T-cell (primary cell): ENCODE measurements at regions not wholly inside any gene's neighbourhood (a gene's known extent, or its start where the extent isn't known, plus 50 kb on each side); places are given as distances from the start of the nearest gene placed in this dataset.

Experiments
- ATAC-seq, 4 experiments: fragments of 200-7000 bp in 3 of 4; fragments of 150-1000 bp in 1 of 4; cut with Tn5 transposase; replicated peaks in 1 of 4; 1 replicate in 3 of 4; 2 replicates in 1 of 4; pipeline ENCODE4 v1.10.0; 2021; ENCODE audit warnings: moderate library complexity in 3 of 4, mild to moderate bottlenecking in 2 of 4, moderate number of reproducible peaks in 1 of 4
- CTCF ChIA-PET, 2 donors: fragments of 300-600 bp; sonication (Branson Sonifier 250); formaldehyde crosslinking; loops; one replicate each; lab custom pipeline; 2022; ENCODE audit warnings: antibody characterized with exemption in 2 of 2; lab: Charles Lee
- POLR2A ChIA-PET, 2 donors: fragments of 300-600 bp; sonication (Branson Sonifier 250); formaldehyde crosslinking; loops; one replicate each; lab custom pipeline; 2022; ENCODE audit warnings: antibody characterized with exemption in 2 of 2; lab: Charles Lee
- DNase-seq, 35 experiments: peaks; one replicate each; pipeline versions ENCODE4 v3.0.0 to v3.0.0-alpha.2; 2013 to 2023
- H3K27ac ChIP-seq: one replicate; pipeline ENCODE4 v1.5.1; 2013; ENCODE audit warnings: low read length
- H3K27me3 ChIP-seq, 2 experiments: replicated peaks in 1 of 2; 1 replicate in 1 of 2; 2 replicates in 1 of 2; pipeline versions ENCODE4 v1.6.1 to v1.7.0; 2013; ENCODE audit warnings: low read length in 1 of 2, mixed read lengths in 1 of 2; ENCODE audit not compliant: control insufficient read depth in 2 of 2, insufficient read depth in 2 of 2; ENCODE audit errors: extremely low read depth in 1 of 2
- H3K36me3 ChIP-seq, 2 donors: 1 replicate in 1 of 2; 2 replicates in 1 of 2; pipeline versions ENCODE4 v1.6.1 to v1.7.0; 2013; ENCODE audit warnings: low read length in 1 of 2; ENCODE audit not compliant: control insufficient read depth in 2 of 2, insufficient read depth in 1 of 2; ENCODE audit errors: extremely low read depth in 1 of 2
- H3K4me1 ChIP-seq, 2 experiments: 1 replicate in 1 of 2; 2 replicates in 1 of 2; pipeline versions ENCODE4 v1.6.1 to v1.7.0; 2013; ENCODE audit warnings: low read length in 2 of 2, mixed read lengths in 1 of 2; ENCODE audit not compliant: insufficient read depth in 2 of 2, control insufficient read depth in 1 of 2; ENCODE audit errors: extremely low read depth in 1 of 2
- H3K4me3 ChIP-seq, 2 donors: 1 replicate in 1 of 2; 2 replicates in 1 of 2; pipeline versions ENCODE4 v1.5.1 to v1.7.0; 2013; ENCODE audit warnings: mild to moderate bottlenecking in 2 of 2, low read length in 1 of 2, moderate library complexity in 1 of 2; ENCODE audit not compliant: control insufficient read depth in 1 of 2; ENCODE audit errors: extremely low read depth in 1 of 2
- H3K9me3 ChIP-seq: 2 replicates; pipeline ENCODE4 v1.7.0; 2013
- H3K27ac Mint-ChIP-seq, 2 donors: one replicate each; pipeline ENCODE4 v1.8.0; 2020 to 2021; ENCODE audit warnings: mild to moderate bottlenecking in 2 of 2, mixed read lengths in 2 of 2
- H3K27me3 Mint-ChIP-seq, 2 donors: one replicate each; pipeline ENCODE4 v1.8.0; 2021 to 2022; ENCODE audit warnings: mixed read lengths in 2 of 2
- H3K36me3 Mint-ChIP-seq: one replicate; pipeline ENCODE4 v1.8.0; 2021; ENCODE audit warnings: mixed read lengths
- H3K4me1 Mint-ChIP-seq, 3 donors: one replicate each; pipeline ENCODE4 v1.8.0; 2020 to 2022; ENCODE audit warnings: mixed read lengths in 3 of 3, mild to moderate bottlenecking in 1 of 3
- H3K4me3 Mint-ChIP-seq, 3 donors: one replicate each; pipeline ENCODE4 v1.8.0; 2020 to 2022; ENCODE audit warnings: mild to moderate bottlenecking in 3 of 3, mixed read lengths in 3 of 3, moderate library complexity in 3 of 3
- H3K9me3 Mint-ChIP-seq, 3 donors: one replicate each; pipeline ENCODE4 v1.8.0; 2020 to 2022; ENCODE audit warnings: mixed read lengths in 3 of 3
- WGBS: methylation state at CpG from one replicate; pipeline ENCODE4 v1.1.5; 2013; ENCODE audit warnings: missing lambda C conversion rate; ENCODE audit not compliant: insufficient coverage; 5-methylcytosine and 5-hydroxymethylcytosine counted together

GRCh38 chr4:187179086-187180058, 455.7 kb upstream of the FAT1 start:
- Mint-ChIP-seq H3K36me3 (no peaks in the 10 kb centered on the region), H3K9me3 (peaks cover 3 to 18% (median 5%) of the 10 kb centered on the region in 3 donors), H3K27ac (no peak overlapping the region), H3K27me3 (no peaks in the 10 kb centered on the region), H3K4me3 (no peak overlapping the region), H3K4me1 (no peaks in the 10 kb centered on the region)
- 59% methylated on average over 5 of the region's 10 CpGs for WGBS
- H3K4me1 ChIP-seq: no peaks in the 10 kb centered on the region
- ChIA-PET POLR2A (no interaction called here), CTCF (no interaction called here)
- H3K27me3 ChIP-seq: no peaks in the 10 kb centered on the region
- no peak overlapping the region for H3K4me3 ChIP-seq
- H3K27ac ChIP-seq: no peak overlapping the region
- no peaks in the 10 kb centered on the region for H3K9me3 ChIP-seq
- ATAC-seq (no peak), DNase-seq (no peak)
- H3K36me3 ChIP-seq: no peaks in the 10 kb centered on the region

GRCh38 chr4:187181054-187181453, 457.4 kb upstream of the FAT1 start:
- Histone ChIP-seq H3K36me3 (no peaks in the 10 kb centered on the region), H3K4me1 (no peaks in the 10 kb centered on the region), H3K27me3 (no peaks in the 10 kb centered on the region), H3K27ac (no peak overlapping the region), H3K4me3 (no peak overlapping the region), H3K9me3 (no peaks in the 10 kb centered on the region)
- no peak overlapping the region for H3K4me3 Mint-ChIP-seq
- POLR2A ChIA-PET: no interaction called here
- H3K4me1 Mint-ChIP-seq: no peaks in the 10 kb centered on the region
- no CpG with 5 or more reads among the region's 6 CpGs for WGBS
- DNase-seq: no peak
- H3K27ac Mint-ChIP-seq: no peak overlapping the region
- no peaks in the 10 kb centered on the region for H3K27me3 Mint-ChIP-seq
- H3K9me3 Mint-ChIP-seq: peaks cover 0 to 11% (median 5%) of the 10 kb centered on the region in 3 donors
- CTCF ChIA-PET: no interaction called here
- no peaks in the 10 kb centered on the region for H3K36me3 Mint-ChIP-seq
- ATAC-seq: no peak

GRCh38 chr4:187183346-187183745, 459.7 kb upstream of the FAT1 start:
- Mint-ChIP-seq H3K4me1 (no peaks in the 10 kb centered on the region), H3K9me3 (peaks cover 12 to 17% (median 14%) of the 10 kb centered on the region in 3 donors), H3K27ac (no peak overlapping the region), H3K4me3 (no peak overlapping the region), H3K27me3 (no peaks in the 10 kb centered on the region), H3K36me3 (no peaks in the 10 kb centered on the region)
- H3K36me3 ChIP-seq: no peaks in the 10 kb centered on the region
- CTCF ChIA-PET: no interaction called here
- no peak overlapping the region for H3K27ac ChIP-seq
- H3K4me1 ChIP-seq: no peaks in the 10 kb centered on the region
- no peaks in the 10 kb centered on the region for H3K9me3 ChIP-seq
- DNase-seq: no peak
- no peak for ATAC-seq
- POLR2A ChIA-PET: no interaction called here
- no peak overlapping the region for H3K4me3 ChIP-seq
- WGBS: 86% methylated on average over 4 of the region's 9 CpGs
- no peaks in the 10 kb centered on the region for H3K27me3 ChIP-seq

GRCh38 chr4:187183826-187184225, 460.2 kb upstream of the FAT1 start:
- whole genome bisulfite sequencing: no CpG with 5 or more reads among the region's 2 CpGs
- Mint-ChIP-seq H3K27me3 (no peaks in the 10 kb centered on the region), H3K4me3 (no peak overlapping the region), H3K9me3 (peaks cover 13 to 17% (median 14%) of the 10 kb centered on the region in 3 donors), H3K4me1 (no peaks in the 10 kb centered on the region), H3K36me3 (no peaks in the 10 kb centered on the region), H3K27ac (no peak overlapping the region)
- POLR2A ChIA-PET: no interaction called here
- no peak overlapping the region for H3K4me3 ChIP-seq
- CTCF ChIA-PET: no interaction called here
- DNase-seq: no peak
- no peaks in the 10 kb centered on the region for H3K4me1 ChIP-seq
- H3K27me3 ChIP-seq: no peaks in the 10 kb centered on the region
- no peaks in the 10 kb centered on the region for H3K36me3 ChIP-seq
- H3K27ac ChIP-seq: no peak overlapping the region
- no peaks in the 10 kb centered on the region for H3K9me3 ChIP-seq
- ATAC-seq: no peak

GRCh38 chr4:187184508-187184907, 460.9 kb upstream of the FAT1 start:
- no peak overlapping the region for H3K27ac Mint-ChIP-seq
- no peaks in the 10 kb centered on the region for H3K4me1 ChIP-seq
- no peaks in the 10 kb centered on the region for H3K36me3 Mint-ChIP-seq
- H3K9me3 ChIP-seq: no peaks in the 10 kb centered on the region
- POLR2A ChIA-PET: no interaction called here
- H3K27ac ChIP-seq: no peak overlapping the region
- no peaks in the 10 kb centered on the region for H3K27me3 ChIP-seq
- H3K36me3 ChIP-seq: no peaks in the 10 kb centered on the region
- H3K4me3 ChIP-seq: no peak overlapping the region
- no peaks in the 10 kb centered on the region for H3K4me1 Mint-ChIP-seq
- DNase-seq: no peak
- no peak for ATAC-seq
- WGBS: 58% methylated on average over 2 of the region's 6 CpGs
- peaks cover 12 to 17% (median 13%) of the 10 kb centered on the region in 3 donors for H3K9me3 Mint-ChIP-seq
- CTCF ChIA-PET: no interaction called here
- no peaks in the 10 kb centered on the region for H3K27me3 Mint-ChIP-seq
- H3K4me3 Mint-ChIP-seq: no peak overlapping the region

GRCh38 chr4:187188118-187188517, 464.5 kb upstream of the FAT1 start:
- Mint-ChIP-seq H3K4me1 (no peaks in the 10 kb centered on the region), H3K4me3 (no peak overlapping the region), H3K27ac (no peak overlapping the region), H3K36me3 (no peaks in the 10 kb centered on the region), H3K27me3 (no peaks in the 10 kb centered on the region), H3K9me3 (peaks cover 2 to 22% (median 17%) of the 10 kb centered on the region in 3 donors)
- Histone ChIP-seq H3K9me3 (no peaks in the 10 kb centered on the region), H3K4me1 (no peaks in the 10 kb centered on the region), H3K27me3 (no peaks in the 10 kb centered on the region), H3K4me3 (no peak overlapping the region), H3K27ac (no peak overlapping the region), H3K36me3 (no peaks in the 10 kb centered on the region)
- WGBS: 65% methylated on average over 6 of the region's 7 CpGs
- DNase-seq (no peak), ATAC-seq (peak in 1 of 4 experiments; percentile 11)
- CTCF ChIA-PET: no interaction called here
- POLR2A ChIA-PET: no interaction called here
